ENCODE measurements at regions not wholly inside any gene's neighbourhood (a gene's known extent, or its start where the extent isn't known, plus 50 kb on each side); places are given as distances from the start of the nearest gene placed in this dataset.

- TF ChIP-seq CTCF (IDR thresholded peaks at IDR 0.05), result no peak
- TF ChIP-seq POLR2A (IDR thresholded peaks at IDR 0.05), result no peak
These were observed 266.7 kb downstream of the LRFN2 start for GRCh38 chr6:40320441-40320840.
